ENCODE measurements at regions not wholly inside any gene's neighbourhood (a gene's known extent, or its start where the extent isn't known, plus 50 kb on each side); places are given as distances from the start of the nearest gene placed in this dataset.

- TF ChIP-seq, protein P1, sequence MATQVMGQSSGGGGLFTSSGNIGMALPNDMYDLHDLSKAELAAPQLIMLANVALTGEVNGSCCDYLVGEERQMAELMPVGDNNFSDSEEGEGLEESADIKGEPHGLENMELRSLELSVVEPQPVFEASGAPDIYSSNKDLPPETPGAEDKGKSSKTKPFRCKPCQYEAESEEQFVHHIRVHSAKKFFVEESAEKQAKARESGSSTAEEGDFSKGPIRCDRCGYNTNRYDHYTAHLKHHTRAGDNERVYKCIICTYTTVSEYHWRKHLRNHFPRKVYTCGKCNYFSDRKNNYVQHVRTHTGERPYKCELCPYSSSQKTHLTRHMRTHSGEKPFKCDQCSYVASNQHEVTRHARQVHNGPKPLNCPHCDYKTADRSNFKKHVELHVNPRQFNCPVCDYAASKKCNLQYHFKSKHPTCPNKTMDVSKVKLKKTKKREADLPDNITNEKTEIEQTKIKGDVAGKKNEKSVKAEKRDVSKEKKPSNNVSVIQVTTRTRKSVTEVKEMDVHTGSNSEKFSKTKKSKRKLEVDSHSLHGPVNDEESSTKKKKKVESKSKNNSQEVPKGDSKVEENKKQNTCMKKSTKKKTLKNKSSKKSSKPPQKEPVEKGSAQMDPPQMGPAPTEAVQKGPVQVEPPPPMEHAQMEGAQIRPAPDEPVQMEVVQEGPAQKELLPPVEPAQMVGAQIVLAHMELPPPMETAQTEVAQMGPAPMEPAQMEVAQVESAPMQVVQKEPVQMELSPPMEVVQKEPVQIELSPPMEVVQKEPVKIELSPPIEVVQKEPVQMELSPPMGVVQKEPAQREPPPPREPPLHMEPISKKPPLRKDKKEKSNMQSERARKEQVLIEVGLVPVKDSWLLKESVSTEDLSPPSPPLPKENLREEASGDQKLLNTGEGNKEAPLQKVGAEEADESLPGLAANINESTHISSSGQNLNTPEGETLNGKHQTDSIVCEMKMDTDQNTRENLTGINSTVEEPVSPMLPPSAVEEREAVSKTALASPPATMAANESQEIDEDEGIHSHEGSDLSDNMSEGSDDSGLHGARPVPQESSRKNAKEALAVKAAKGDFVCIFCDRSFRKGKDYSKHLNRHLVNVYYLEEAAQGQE (IDR thresholded peaks at IDR 0.05) = no peak
- TF ChIP-seq, protein P2, sequence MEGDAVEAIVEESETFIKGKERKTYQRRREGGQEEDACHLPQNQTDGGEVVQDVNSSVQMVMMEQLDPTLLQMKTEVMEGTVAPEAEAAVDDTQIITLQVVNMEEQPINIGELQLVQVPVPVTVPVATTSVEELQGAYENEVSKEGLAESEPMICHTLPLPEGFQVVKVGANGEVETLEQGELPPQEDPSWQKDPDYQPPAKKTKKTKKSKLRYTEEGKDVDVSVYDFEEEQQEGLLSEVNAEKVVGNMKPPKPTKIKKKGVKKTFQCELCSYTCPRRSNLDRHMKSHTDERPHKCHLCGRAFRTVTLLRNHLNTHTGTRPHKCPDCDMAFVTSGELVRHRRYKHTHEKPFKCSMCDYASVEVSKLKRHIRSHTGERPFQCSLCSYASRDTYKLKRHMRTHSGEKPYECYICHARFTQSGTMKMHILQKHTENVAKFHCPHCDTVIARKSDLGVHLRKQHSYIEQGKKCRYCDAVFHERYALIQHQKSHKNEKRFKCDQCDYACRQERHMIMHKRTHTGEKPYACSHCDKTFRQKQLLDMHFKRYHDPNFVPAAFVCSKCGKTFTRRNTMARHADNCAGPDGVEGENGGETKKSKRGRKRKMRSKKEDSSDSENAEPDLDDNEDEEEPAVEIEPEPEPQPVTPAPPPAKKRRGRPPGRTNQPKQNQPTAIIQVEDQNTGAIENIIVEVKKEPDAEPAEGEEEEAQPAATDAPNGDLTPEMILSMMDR (IDR thresholded peaks at IDR 0.05) = no peak
- no peak for TF ChIP-seq POLR2A (IDR thresholded peaks at IDR 0.05; ENCODE audit: low read length)
- TF ChIP-seq, protein P3, sequence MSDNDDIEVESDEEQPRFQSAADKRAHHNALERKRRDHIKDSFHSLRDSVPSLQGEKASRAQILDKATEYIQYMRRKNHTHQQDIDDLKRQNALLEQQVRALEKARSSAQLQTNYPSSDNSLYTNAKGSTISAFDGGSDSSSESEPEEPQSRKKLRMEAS (IDR thresholded peaks at IDR 0.05) = no peak
- TF ChIP-seq SREBF2 (IDR thresholded peaks at IDR 0.05) = no peak
- TF ChIP-seq RFX5 (IDR thresholded peaks at IDR 0.05) = no peak
- no peak for TF ChIP-seq MAFK (IDR thresholded peaks at IDR 0.05; ENCODE audit: partially characterized antibody)
- TF ChIP-seq MYC (IDR thresholded peaks at IDR 0.05; ENCODE audit: borderline replicate concordance, low read length) = no peak
- no peak for TF ChIP-seq TP53 (CRISPR knock-in tag; IDR thresholded peaks at IDR 0.05)
- TF ChIP-seq NFE2L2 (conservative IDR thresholded peaks at IDR 0.05; ENCODE audit: low read length) = no peak
- TF ChIP-seq JUNB (IDR thresholded peaks at IDR 0.05) = no peak
- TF ChIP-seq KDM1A (IDR thresholded peaks at IDR 0.05; ENCODE audit: low read depth) = no peak
- TF ChIP-seq, protein P4, sequence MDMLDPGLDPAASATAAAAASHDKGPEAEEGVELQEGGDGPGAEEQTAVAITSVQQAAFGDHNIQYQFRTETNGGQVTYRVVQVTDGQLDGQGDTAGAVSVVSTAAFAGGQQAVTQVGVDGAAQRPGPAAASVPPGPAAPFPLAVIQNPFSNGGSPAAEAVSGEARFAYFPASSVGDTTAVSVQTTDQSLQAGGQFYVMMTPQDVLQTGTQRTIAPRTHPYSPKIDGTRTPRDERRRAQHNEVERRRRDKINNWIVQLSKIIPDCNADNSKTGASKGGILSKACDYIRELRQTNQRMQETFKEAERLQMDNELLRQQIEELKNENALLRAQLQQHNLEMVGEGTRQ (IDR thresholded peaks at IDR 0.05) = no peak
Measured at GRCh38 chr13:79267560-79267959, 138.5 kb downstream of the RBM26 start.

Data from A549 (cell line).